Astrocyte (in vitro differentiated cells and primary cell): ENCODE measurements at regions not wholly inside any gene's neighbourhood (a gene's known extent, or its start where the extent isn't known, plus 50 kb on each side); places are given as distances from the start of the nearest gene placed in this dataset.
A peak's percentile ranks its signal among the peaks of the same experiment; 100 is the strongest.

Experiments used
- DNase-seq: peaks from one replicate; pipeline ENCODE4 v3.0.0-alpha.2; 2010; ENCODE audit warnings: low read depth
- FAIRE-seq: peaks from 2 replicates; lab custom pipeline; 2011; peaks lifted over from hg19 to GRCh38; lab: Jason Lieb, UNC
- H2AFZ ChIP-seq: 2 replicates; pipeline ENCODE4 v1.6.0; 2012; ENCODE audit warnings: low read depth, low read length, inconsistent platforms
- H3K27ac ChIP-seq: 2 replicates; pipeline ENCODE4 v1.5.1; 2011; ENCODE audit warnings: low read depth, low read length, inconsistent platforms
- H3K27me3 ChIP-seq: 2 replicates; pipeline ENCODE4 v1.6.0; 2011; ENCODE audit warnings: low read length, inconsistent platforms; ENCODE audit not compliant: insufficient read depth
- H3K36me3 ChIP-seq: 2 replicates; pipeline ENCODE4 v1.5.1; 2011; ENCODE audit warnings: low read length, inconsistent platforms; ENCODE audit not compliant: insufficient read depth
- H3K4me1 ChIP-seq: 2 replicates; pipeline ENCODE4 v1.5.1; 2011; ENCODE audit warnings: low read length, inconsistent platforms; ENCODE audit not compliant: insufficient read depth
- H3K4me2 ChIP-seq: 2 replicates; pipeline ENCODE4 v1.6.0; 2012; ENCODE audit warnings: low read length, inconsistent platforms
- H3K4me3 ChIP-seq: 2 replicates; pipeline ENCODE4 v1.5.1; 2011; ENCODE audit warnings: low read depth, mild to moderate bottlenecking, low read length, inconsistent platforms; ENCODE audit not compliant: insufficient read depth
- H3K79me2 ChIP-seq: 2 replicates; pipeline ENCODE4 v1.6.0; 2012; ENCODE audit warnings: mild to moderate bottlenecking, low read length, inconsistent platforms; ENCODE audit not compliant: insufficient read depth
- H3K9ac ChIP-seq: 2 replicates; pipeline ENCODE4 v1.6.0; 2012; ENCODE audit warnings: mild to moderate bottlenecking, low read length, inconsistent platforms
- H3K9me3 ChIP-seq: 2 replicates; pipeline ENCODE4 v1.5.1; 2012; ENCODE audit warnings: low read depth, mild to moderate bottlenecking, low read length, inconsistent platforms; ENCODE audit not compliant: insufficient read depth
- H4K20me1 ChIP-seq: 2 replicates; pipeline ENCODE4 v1.6.0; 2012; ENCODE audit warnings: low read length, inconsistent platforms; ENCODE audit not compliant: insufficient read depth
- H3K27ac Mint-ChIP-seq: one replicate; pipeline ENCODE4 v1.8.0; 2021; ENCODE audit warnings: mild to moderate bottlenecking, mixed read lengths; ENCODE audit not compliant: unreplicated experiment
- H3K27me3 Mint-ChIP-seq: one replicate; pipeline ENCODE4 v1.8.0; 2021; ENCODE audit warnings: low read depth, mixed read lengths; ENCODE audit not compliant: unreplicated experiment
- H3K36me3 Mint-ChIP-seq: one replicate; pipeline ENCODE4 v1.8.0; 2021; ENCODE audit warnings: low read depth, mixed read lengths; ENCODE audit not compliant: unreplicated experiment
- H3K4me1 Mint-ChIP-seq: one replicate; pipeline ENCODE4 v1.8.0; 2021; ENCODE audit warnings: low read depth, mixed read lengths; ENCODE audit not compliant: unreplicated experiment
- H3K4me3 Mint-ChIP-seq: one replicate; pipeline ENCODE4 v1.8.0; 2021; ENCODE audit warnings: mild to moderate bottlenecking, moderate library complexity, mixed read lengths; ENCODE audit not compliant: unreplicated experiment
- H3K9me3 Mint-ChIP-seq: one replicate; pipeline ENCODE4 v1.8.0; 2021; ENCODE audit warnings: mild to moderate bottlenecking, mixed read lengths; ENCODE audit not compliant: unreplicated experiment
- CTCF ChIP-seq: IDR thresholded peaks from 2 replicates; pipeline ENCODE4 v1.5.1; 2011; ENCODE audit warnings: low read depth, mild to moderate bottlenecking, inconsistent platforms, low read length, moderate library complexity; ENCODE audit not compliant: insufficient read depth
- EZH2 ChIP-seq: IDR thresholded peaks from 2 replicates; pipeline ENCODE4 v1.6.1; 2012; ENCODE audit warnings: mild to moderate bottlenecking, low read length, inconsistent platforms; ENCODE audit not compliant: insufficient read depth

- H3K79me2 ChIP-seq, result no peaks in the 10 kb centered on the region
- H3K27ac Mint-ChIP-seq, result no peak overlapping the region
Measured at GRCh38 chr7:91556239-91556638, 292.0 kb downstream of the FZD1 start.

GRCh38 chr7:91556956-91557650 lies 292.9 kb downstream of the FZD1 start:
- H3K9ac ChIP-seq, result no peak overlapping the region
- H3K36me3 ChIP-seq, result no peaks in the 10 kb centered on the region
- no peaks in the 10 kb centered on the region for H3K9me3 ChIP-seq
- H3K9me3 Mint-ChIP-seq, result no peaks in the 10 kb centered on the region
- no peak overlapping the region for H3K4me2 ChIP-seq
- FAIRE-seq (no peak), DNase-seq (no peak)
- peaks cover 19% of the 10 kb centered on the region for H3K4me1 Mint-ChIP-seq
- H3K27ac ChIP-seq, result peak overlapping the region; percentile 67
- H3K4me3 Mint-ChIP-seq, result no peak overlapping the region
- no peaks in the 10 kb centered on the region for H3K27me3 ChIP-seq
- peaks cover 2% of the 10 kb centered on the region for H3K36me3 Mint-ChIP-seq
- H3K79me2 ChIP-seq, result no peaks in the 10 kb centered on the region
- peak overlapping the region; percentile 16 for H2AFZ ChIP-seq
- peaks cover 12% of the 10 kb centered on the region for H3K4me1 ChIP-seq
- no peak overlapping the region for H3K4me3 ChIP-seq
- no peaks in the 10 kb centered on the region for H4K20me1 ChIP-seq
- no peaks in the 10 kb centered on the region for H3K27me3 Mint-ChIP-seq
- H3K27ac Mint-ChIP-seq, result peak overlapping the region; percentile 90
- TF ChIP-seq CTCF, result no peak
- TF ChIP-seq EZH2, result no peak

More at GRCh38 chr7:91556239-91556638, 292.0 kb downstream of the FZD1 start:
- Mint-ChIP-seq H3K4me1 (peaks cover 20% of the 10 kb centered on the region), H3K27me3 (no peaks in the 10 kb centered on the region), H3K4me3 (no peak overlapping the region), H3K9me3 (no peaks in the 10 kb centered on the region), H3K36me3 (peaks cover 2% of the 10 kb centered on the region)
- Histone ChIP-seq H3K27ac (no peak overlapping the region), H3K9me3 (no peaks in the 10 kb centered on the region), H3K27me3 (no peaks in the 10 kb centered on the region), H3K9ac (no peak overlapping the region), H3K4me1 (peaks cover 12% of the 10 kb centered on the region), H2AFZ (no peak overlapping the region), H3K4me2 (no peak overlapping the region), H3K4me3 (no peak overlapping the region), H3K36me3 (no peaks in the 10 kb centered on the region), H4K20me1 (no peaks in the 10 kb centered on the region)
- FAIRE-seq, result no peak
- TF ChIP-seq EZH2, result no peak
- no peak for TF ChIP-seq CTCF
- DNase-seq, result no peak

GRCh38 chr7:91557789-91558404 lies 293.7 kb downstream of the FZD1 start:
- H3K4me1 Mint-ChIP-seq, result peaks cover 19% of the 10 kb centered on the region
- Histone ChIP-seq H3K79me2 (no peaks in the 10 kb centered on the region), H3K4me1 (peaks cover 12% of the 10 kb centered on the region), H3K4me2 (peak overlapping the region; percentile 55), H3K4me3 (no peak overlapping the region), H3K36me3 (no peaks in the 10 kb centered on the region), H3K27me3 (no peaks in the 10 kb centered on the region), H3K9me3 (no peaks in the 10 kb centered on the region), H3K9ac (peak overlapping the region; percentile 57), H2AFZ (peak overlapping the region; percentile 22), H3K27ac (peak overlapping the region; percentile 79), H4K20me1 (no peaks in the 10 kb centered on the region)
- TF ChIP-seq EZH2 (no peak), CTCF (no peak)
- H3K36me3 Mint-ChIP-seq, result peaks cover 2% of the 10 kb centered on the region
- FAIRE-seq (peak; percentile 55), DNase-seq (peak; percentile 97)
- H3K27ac Mint-ChIP-seq, result peak overlapping the region; percentile 90
- H3K27me3 Mint-ChIP-seq, result no peaks in the 10 kb centered on the region
- H3K9me3 Mint-ChIP-seq, result no peaks in the 10 kb centered on the region
- H3K4me3 Mint-ChIP-seq, result no peak overlapping the region
